HG02571 (cell line): ENCODE measurements at regions not wholly inside any gene's neighbourhood (a gene's known extent, or its start where the extent isn't known, plus 50 kb on each side); places are given as distances from the start of the nearest gene placed in this dataset.
"Not testable (repeated sequence)": the region's sequence is repeated elsewhere in the genome, so short reads cannot be mapped to it uniquely, and the experiment has no call there.

Source experiments
- ATAC-seq: cut with Tn5 transposase; IDR thresholded peaks from one replicate; pipeline ENCODE4 v1.9.1; 2021; ENCODE audit warnings: mild to moderate bottlenecking, moderate library complexity; ENCODE audit not compliant: unreplicated experiment

DNA sequence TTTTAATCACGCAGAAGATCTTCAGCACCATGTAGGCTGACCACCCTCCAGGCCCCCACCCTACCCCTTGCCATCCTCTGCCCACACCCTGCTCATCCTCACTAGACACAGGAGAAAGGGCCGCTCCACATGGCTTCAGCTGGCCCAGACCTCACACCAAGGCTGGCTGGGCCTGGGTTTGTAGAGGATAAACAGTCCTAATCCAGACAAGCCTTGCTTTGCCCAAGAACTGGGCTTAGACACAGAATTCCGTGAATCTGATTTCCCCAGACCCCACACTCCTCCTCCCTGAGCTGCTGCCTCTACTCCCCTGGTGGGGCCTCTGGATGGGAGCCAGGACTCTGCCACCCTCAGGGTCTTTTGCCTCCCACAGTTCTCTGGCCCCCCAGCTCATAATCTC is 185.3 kb downstream of the CYP26B1 start:
- no peak for ATAC-seq

DNA sequence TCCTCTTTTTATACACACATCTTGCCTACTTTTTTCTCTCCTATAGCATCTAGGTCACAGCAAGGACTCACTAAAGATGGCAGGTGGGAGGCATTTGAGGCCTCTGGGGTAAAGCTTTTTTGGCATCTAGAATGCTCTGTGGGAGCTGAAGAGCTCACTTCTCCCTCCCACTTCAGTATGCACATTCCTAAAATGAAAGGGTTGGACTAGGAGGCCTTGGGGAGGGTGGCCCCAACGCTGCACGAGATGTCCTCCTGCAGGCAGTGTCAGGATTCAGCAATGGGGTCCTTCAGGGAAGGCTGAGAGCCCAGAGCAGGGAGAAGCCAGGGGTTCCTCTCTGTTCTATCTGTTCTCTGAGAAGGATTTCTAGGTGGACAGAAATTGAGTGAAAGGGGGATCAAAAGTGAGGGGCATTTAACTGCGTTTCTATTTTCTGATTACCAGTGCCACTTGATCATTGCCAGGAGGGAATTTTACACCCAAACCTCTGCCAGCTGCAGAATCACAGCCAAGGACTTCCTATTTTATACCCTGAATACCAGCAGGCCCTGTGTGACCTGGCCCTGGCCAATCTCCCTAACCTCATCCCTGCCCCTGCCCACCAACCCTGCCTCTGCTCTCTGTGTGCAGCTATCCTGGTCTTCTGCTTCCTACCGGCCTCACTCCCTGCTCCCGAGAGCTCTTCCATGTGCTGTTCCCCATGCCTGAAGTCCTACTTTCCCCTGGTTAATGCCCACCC is 186.2 kb downstream of the CYP26B1 start:
- ATAC-seq, result no peak

DNA sequence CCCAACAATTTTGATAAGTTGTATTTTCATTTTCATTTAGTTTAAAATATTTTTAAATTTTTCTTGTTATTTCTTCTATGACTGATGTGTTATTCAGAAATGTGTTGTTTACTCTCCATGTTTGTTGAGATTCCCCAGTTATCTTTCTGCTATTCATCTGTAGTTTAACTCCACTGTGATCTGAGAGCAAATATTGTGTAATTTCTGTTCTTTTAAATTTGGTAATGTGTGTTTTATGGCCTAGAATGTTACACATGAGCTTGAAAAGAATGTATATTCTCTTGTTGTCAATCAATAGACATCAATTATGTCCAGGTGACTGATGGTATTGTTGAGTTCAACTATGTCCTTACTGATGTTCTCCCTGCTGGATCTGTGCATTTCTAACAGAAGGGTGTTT is 188.2 kb downstream of the CYP26B1 start:
- no peak for ATAC-seq

DNA sequence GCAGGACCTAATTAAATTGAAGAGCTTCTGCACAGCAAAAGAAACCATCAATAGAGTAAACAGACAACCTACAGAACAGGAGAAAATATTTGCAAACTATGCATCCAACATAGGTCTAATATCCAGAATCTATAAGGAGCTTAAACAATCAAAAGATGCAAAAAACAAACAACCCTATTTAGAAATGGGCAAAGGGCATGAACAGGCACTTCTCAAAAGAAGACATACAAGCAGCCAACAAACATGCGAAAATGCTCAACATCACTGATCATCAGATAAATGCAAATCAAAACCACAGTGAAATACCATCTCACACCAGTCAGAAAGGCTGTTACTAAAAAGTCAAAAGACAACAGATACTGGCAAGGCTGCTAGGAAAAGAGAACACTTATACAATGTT is 189.2 kb downstream of the CYP26B1 start:
- not testable (repeated sequence) for ATAC-seq

DNA sequence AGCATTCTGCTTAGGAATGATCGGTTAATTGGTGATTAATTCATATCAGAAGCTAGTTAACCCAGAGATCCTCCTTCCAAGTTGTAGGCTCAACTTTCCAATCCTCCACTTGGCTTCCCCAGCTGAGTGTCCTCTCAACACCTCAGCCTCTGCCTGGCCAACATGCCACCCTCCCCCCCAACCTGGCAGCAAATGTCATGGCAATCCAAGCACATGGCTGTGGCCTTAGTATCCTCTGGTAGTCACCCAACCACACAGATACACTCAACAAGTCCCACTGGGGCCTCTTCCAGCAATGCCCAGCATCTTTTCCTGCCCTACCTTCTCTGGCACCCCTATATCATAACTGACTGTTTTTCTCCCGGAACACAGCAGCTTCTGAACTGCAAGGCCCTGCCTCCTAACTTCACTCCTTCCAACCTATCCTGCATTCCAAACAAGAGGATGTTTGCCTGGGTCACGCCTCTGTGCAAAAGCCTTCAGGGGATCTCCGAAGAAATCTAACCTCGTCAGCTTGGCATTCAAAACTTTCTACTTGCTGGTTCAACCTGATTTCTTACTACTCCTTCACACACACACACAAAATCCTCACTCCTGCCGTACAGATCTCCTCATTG is 195.0 kb downstream of the CYP26B1 start:
- ATAC-seq, result no peak

DNA sequence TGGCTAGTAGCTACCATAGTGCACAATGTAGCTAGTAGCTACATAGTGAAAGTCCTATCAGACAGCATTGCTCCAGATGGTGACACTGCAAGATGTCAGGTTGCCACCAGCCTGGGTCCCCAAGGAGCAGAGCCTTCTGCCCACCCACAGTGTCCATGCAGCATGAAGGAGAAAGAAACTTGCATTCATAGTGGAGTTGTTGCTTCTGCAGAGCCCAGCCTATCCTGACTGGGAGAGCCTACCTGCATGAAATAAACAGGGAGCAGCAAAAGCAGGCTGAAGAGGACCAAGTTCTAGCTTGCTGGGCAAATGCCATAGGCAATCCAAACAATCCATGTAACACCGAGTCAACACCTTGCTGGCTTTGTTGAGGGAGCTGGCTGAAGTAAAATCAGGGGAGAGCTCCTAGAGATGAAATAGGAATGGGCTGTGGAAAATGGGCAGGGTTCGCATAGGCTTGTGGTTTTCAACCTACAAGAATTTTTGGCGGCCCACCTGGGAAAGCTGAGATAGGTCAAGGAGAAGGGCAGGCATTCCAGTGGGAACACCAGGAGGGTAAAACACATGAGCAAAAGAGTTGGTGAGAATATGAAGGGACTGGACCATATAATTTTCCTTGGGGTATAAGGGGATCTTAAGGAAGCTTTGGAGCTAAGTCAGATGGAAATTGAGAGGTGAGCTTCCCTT is 195.8 kb downstream of the CYP26B1 start:
- no peak for ATAC-seq

DNA sequence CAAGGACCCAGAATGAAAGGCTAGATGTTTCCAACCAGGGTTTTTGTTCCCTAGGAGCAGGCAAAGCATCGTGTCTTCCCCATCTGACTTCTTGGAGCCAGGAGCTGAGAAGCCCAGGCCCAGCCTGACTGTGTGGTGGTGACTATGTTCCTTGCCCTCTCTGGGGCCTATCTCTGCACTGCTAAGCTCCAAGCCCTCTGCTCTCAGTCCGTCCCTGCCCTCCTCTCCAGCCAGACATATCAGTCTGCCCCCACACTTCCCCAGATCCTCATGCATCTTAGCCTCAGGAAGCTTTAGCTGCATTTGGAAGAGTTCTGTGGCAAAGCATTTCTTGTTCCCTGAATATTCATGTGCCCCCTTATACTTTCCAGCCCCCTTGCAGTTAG is 196.6 kb downstream of the CYP26B1 start:
- ATAC-seq, result no peak

DNA sequence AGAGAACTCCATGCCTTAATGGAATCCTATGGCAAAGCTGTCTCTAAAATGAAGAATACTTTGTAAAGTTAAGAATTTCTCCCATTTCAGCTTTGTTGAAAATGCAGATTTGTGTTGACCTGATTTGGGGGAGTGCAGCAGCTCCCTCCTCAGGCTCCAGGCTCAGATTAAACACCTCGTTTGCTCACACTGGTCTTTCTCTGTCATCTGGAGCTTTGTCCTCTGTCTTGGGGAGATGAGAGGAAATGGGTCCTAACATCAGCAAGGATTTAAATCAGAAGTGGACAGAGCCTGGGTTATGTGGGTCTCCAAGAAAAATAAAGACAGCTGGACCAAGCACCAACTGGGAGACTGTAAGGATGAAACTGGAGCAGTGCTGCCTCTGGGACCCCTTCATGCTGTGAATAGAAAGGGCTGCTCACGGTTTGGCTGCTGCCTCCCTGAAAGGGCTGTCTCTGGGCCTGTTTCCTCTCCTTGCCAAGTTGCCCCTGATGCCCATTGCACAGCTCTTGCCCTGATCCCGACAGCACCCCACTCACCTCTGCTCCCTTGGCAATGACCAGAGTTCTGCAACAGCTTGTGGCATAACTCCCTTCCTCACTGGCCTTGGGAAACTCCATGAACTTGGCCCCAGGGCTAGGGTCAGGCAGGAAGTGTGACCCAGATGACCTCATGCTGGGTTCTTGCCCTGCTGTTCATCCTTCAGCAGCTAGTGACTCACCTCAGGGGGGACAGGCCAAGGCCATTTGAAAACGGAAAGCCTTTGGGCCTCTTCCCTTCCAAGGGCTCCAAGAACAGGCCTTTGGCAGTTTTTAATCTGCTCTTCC is 197.2 kb downstream of the CYP26B1 start:
- ATAC-seq, result no peak

DNA sequence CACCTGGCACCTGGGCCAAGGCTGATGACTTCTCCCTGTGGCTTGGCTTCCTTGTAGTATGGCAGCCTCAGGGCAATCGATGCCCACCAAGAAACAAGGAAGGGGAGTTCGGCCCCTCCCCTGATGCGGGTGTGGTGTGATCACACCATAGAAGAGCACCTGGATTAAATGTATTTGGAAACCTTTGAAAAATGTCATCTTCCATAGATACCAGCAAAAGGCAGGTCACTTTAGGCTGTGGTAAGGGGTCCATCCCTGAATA is 198.2 kb downstream of the CYP26B1 start:
- ATAC-seq, result no peak

DNA sequence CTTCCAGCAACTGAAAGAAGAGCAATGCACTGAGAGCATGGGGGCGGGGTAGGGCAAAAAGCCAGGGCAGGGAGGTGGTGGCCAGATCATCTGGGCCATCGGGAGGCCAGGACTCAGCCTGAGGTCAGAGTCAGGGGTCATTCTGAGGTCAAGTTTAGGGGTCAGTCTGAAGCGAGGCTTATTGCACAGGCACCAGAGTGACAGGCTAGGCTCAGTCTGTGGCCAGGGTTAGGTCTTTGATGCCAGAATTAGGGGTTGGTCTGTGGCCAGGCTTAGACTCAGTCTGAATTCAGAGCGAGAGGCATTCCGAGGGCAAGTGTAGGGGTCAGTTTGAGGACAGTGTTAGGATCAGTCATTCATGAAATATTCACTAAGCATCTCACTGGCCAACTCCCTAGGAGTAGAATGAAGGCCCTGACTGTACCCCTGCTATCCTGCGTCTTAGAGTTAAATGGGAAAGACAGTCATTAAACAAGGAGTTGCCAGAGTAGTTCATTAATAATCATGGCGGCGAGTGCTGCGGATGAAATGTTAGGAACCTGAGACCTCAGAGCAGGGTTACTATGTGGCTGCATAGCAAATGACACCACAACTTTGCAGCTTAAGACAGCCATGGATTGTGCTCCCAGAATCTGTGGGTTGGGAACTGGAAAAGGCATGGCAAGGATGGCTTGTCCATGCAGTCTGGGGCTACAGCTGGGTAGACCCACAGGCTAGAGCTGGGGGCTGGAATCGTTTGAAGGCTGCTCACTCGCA is 198.7 kb downstream of the CYP26B1 start:
- no peak for ATAC-seq

DNA sequence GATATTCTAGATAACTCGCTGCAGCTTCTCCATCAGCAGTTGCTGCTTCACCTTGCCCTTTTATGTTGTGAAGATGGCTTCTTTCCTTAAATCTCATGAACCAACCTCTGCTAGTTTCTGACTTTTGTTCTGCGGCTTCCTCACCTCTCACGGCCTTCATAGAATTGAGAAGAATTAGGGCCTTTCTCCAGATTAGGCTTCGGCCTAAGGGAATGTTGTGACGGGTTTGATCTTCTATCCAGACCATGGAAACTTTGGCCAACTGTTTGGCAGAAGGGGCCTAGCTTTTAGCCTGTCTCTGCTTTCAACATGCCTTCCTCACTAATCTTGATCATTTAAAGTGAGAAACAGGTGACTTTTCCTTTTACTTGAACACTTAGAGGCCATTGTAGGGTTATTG is 199.9 kb downstream of the CYP26B1 start:
- ATAC-seq, result no peak

DNA sequence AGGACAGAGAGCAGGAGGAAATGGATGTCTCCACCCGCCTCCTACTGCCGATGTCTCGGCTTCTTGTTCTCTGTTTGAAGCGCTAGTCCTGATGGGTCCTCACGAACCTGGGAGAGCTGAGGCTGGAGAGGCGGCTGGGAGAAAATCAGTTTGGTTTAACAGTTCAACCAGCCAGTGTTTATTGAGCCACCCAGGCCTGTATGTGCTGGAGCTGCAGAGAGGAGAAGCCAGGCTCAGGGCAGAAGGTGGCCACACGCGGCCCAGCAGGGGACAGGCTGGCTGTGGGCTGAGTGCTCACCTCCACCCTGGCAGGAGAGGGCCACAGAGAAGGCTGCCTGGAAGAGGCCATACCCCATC is 202.1 kb downstream of the CYP26B1 start:
- no peak for ATAC-seq

DNA sequence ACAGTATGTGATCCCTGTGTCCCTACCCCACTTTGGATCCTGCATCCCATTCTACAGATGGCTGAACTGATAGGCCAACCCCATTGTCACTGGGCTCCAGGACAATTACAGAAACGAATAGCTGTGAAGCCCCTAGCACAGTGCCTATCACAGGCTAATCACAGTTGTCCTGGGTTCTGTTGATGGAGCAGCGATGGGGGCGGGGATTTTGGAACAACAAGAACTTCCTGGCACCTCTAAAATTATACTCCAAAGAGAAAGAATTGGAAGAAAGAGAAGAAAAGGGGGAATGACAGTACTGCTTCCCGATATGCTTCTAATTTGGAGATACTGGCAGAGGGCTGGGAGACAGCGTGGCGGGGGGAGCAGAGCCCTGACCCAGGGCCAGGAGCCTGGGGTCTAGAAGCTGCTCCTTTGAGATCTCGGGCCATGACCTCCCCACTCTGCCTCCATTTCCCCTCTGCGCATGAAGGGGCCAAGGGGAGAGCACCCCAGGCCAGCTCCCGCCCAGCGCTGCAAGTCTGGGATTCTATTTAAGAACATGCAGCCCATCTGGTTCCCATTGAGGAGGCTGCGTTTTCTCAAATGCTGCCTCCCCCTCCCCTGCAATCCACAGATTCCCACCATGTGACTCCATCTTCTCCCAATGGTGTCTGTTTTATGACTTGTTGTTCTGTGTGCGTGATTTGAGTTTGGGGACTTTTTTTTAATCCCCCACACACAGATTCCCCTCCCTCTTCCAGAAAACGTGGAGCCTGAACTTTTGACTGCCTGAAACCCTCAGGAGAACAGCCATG is 202.7 kb downstream of the CYP26B1 start:
- no peak for ATAC-seq

DNA sequence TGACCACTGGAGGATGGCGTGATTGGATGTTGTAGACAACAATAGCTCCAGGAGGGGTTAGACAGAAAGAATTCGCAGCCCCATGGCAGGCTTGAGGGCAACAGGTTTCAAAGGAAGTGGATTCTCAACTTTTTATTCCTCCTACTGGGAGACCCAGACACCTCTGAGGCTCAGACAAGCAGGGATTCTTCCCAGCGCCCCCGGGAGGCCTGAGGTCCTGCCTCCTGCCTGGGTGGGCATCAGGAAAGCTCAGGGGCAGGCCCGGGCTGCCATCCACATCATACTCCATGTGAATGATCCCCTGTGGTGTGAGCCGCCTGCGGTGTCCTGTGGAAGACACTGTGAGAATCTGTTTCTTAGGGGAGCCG is 203.5 kb downstream of the CYP26B1 start:
- ATAC-seq, result no peak

DNA sequence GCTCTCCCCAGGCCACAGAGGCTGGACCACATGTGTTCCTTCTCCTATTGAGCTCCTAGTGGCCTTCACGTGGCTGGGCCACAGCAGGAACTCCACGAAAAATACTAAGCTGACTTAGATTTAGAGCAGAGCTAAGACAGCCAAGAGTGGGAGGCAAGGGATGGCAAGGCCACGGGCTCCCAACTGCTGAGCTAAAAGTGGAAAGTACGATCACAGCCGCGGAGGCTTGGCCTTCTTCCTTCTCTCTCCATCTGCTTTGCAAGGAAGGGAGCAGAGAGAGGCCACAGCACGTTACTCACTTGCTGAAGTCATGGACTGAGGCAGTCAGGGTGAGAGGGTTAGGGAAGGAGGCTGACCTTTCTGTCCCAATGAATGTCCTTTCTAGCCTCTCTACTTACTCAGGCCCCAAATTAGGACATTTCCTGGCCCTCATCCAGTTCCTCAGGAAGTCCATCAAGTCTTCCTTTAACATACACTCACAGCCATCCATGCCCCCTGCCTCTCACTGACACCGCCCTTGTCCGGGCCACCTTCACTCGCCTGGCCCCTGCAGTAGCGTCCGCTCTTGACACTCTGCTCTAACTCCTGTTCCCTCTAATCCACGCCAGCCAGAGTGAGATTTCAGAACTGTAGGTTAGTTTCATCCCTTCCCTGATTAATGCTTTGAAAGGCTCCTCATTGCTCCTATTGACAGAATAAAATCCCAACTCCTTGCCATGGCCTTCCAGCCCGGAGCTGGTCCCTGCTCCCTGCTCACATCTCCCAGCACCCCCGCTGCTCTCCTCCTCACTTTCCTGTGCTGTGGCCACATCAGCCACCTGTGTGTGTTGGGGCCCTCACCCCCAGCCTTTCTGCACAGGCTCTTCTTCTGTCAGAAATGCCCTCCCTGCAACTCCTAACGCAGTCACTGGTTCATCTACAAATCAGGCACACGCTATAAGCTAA is 204.2 kb downstream of the CYP26B1 start:
- no peak for ATAC-seq

DNA sequence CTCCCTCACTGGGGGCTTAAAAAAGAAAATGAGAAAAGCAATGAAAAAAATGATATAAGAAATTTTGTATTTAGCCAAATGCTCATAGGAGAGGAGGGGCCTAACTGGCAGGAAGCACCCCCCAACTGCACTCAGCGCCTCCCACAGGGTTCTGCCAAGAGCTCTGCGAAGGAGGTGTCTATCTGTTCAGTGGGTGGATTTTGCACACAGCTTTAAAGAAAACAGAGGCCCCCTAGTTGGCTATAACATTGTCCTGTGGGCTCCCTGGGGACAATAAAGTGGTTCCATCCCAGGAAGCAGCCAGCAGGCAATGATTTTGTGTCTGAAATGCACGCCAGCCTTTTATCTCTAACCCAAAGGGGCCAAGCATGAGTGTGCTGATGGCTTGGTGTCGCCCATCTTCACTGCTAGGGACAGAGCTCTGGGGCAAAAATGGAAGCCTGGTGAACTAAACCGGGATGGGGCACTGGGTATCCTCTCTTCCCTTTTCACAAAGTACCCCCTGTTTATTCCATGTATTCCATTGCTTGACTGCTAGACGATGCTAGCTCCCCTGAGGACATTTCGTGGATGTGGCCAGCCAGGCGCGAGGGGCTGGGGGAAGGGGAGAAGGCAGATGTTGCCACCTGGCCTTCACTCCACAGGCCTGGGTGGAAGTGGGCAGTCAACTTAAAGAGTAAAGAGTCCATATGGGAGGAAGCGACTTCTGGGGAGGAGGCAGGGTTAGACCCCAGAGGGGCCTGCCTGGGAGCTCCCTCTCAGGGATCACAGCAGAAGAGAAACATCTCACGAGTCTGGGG is 205.7 kb downstream of the CYP26B1 start:
- no peak for ATAC-seq

DNA sequence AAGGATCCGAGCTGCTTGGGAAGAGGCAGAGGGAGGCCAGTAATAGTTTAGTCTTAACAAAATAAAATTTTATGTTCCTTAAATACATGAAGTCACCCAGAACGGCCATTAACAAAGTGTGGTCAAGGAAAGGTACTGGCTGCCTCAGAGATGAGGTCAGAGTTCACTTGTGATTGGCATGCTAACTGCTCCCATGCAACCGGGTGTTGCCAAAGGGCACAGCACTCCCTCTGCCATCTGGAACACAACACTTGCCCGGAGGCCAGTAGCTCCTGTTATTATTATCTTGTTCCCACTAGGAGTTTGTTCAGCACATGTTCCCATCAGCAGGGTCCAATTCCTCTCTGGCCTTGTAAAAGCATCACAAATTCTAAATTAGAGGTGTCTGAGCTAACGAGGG is 207.0 kb downstream of the CYP26B1 start:
- no peak for ATAC-seq
